Ectodermal cell (in vitro differentiated cells): ENCODE measurements at regions not wholly inside any gene's neighbourhood (a gene's known extent, or its start where the extent isn't known, plus 50 kb on each side); places are given as distances from the start of the nearest gene placed in this dataset.

ENCODE experiments used
- H3K27ac ChIP-seq: 2 replicates; pipeline ENCODE4 v1.7.0; 2013; ENCODE audit warnings: mild to moderate bottlenecking, low read depth, low read length; ENCODE audit not compliant: insufficient read depth, poor library complexity, severe bottlenecking
- H3K27me3 ChIP-seq: 2 replicates; pipeline ENCODE4 v1.7.0; 2013; ENCODE audit warnings: mild to moderate bottlenecking, low read length; ENCODE audit not compliant: insufficient read depth, control insufficient read depth, poor library complexity, severe bottlenecking
- H3K36me3 ChIP-seq: one replicate; pipeline ENCODE4 v1.7.0; 2013; ENCODE audit warnings: low read length; ENCODE audit not compliant: control insufficient read depth, insufficient read depth
- H3K4me1 ChIP-seq: one replicate; pipeline ENCODE4 v1.7.0; 2013; ENCODE audit warnings: low read length; ENCODE audit not compliant: control insufficient read depth, insufficient read depth
- H3K4me3 ChIP-seq: 2 replicates; pipeline ENCODE4 v1.7.0; 2013; ENCODE audit warnings: low read depth, low read length, control low read depth; ENCODE audit not compliant: insufficient read depth
- H3K9me3 ChIP-seq: 2 replicates; pipeline ENCODE4 v1.7.0; 2013; ENCODE audit warnings: mild to moderate bottlenecking, low read length, moderate library complexity; ENCODE audit not compliant: control insufficient read depth
- WGBS, 2 experiments: methylation state at CpG; one replicate each; pipeline ENCODE4 v1.1.7; 2013; ENCODE audit warnings: missing lambda C conversion rate in 2 of 2; 5-methylcytosine and 5-hydroxymethylcytosine counted together

DNA sequence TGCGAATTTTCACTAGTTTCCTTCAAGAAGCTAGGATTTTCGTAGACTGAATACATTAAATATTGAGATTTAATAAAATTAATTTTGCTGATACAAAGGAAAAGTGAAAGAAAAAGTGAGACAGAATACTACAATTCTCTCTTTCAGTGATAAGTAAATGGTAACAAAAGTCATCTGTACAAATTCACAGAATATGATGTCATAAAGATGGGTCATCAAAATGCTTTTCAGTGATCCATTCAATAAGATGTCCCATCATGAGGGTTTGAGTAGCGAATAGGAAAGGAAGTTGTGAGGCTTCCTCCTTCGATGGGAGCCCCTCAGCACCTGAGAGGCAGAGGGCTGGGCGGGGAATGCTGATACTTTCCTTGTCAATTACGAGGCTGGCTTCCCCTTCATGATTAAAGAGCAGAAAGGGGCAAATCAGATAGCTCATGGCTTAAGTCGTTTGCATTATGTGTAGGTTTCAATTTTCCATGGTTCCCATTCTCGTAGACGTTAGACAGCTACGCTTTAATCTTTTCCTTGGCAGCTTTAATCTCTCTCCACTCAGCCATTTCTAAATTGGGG is 108.8 kb upstream of the SORBS2 start:
- 85 to 91% methylated on average over 8 to 10 of the region's 10 CpGs for WGBS, 2 experiments
- Histone ChIP-seq H3K27me3 (no peaks in the 10 kb centered on the region), H3K4me3 (no peak overlapping the region), H3K9me3 (no peaks in the 10 kb centered on the region), H3K27ac (no peak overlapping the region), H3K4me1 (no peaks in the 10 kb centered on the region), H3K36me3 (no peaks in the 10 kb centered on the region)

DNA sequence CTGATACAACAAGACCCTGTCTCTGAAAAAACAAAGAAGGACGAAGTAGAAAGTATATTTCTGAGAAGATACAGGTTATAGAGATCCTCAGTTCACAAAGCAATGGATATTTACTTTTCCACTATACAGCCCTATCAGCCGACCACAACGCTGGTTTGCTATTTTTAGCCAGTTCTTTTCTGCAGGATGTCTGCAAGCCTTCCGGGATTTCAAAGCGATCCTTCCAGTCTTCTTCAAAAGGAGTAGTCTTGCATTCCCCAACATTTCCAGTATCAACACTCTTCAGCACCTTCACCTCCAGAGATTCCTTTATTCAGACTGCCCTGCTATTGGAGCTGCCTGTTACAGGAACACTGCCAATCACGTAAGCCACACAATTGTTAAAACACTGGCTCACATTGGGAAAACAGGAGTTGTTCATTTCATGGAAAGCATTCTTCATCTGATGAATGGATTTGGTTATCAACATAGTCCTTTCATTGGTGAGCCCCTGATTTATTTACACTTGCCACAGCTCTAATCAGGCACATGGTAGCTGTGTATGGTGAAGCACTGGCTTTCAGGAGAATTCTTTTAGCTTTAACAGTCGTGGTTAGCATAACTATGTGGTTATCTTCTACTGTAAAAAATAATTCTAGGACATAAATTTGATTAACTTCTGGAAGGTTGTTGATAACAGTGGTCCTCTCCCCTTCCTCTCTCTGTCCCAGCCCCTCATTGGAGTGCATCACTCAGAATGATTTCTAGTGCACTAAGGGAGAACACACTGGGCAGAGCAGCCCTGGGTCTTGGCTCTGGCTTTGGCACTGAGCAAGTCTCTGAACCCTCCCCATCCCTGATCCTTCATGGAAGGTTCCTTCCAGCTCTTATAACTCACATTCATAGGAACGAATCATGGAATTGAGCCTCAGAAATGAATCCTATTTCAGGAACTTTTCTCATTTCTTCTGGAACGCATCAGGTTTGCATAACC is 109.9 kb upstream of the SORBS2 start:
- Histone ChIP-seq H3K27ac (no peak overlapping the region), H3K9me3 (no peaks in the 10 kb centered on the region), H3K36me3 (no peaks in the 10 kb centered on the region), H3K4me1 (no peaks in the 10 kb centered on the region), H3K27me3 (no peaks in the 10 kb centered on the region), H3K4me3 (no peak overlapping the region)
- 90 to 93% methylated on average over 8 to 9 of the region's 9 CpGs for WGBS, 2 experiments

DNA sequence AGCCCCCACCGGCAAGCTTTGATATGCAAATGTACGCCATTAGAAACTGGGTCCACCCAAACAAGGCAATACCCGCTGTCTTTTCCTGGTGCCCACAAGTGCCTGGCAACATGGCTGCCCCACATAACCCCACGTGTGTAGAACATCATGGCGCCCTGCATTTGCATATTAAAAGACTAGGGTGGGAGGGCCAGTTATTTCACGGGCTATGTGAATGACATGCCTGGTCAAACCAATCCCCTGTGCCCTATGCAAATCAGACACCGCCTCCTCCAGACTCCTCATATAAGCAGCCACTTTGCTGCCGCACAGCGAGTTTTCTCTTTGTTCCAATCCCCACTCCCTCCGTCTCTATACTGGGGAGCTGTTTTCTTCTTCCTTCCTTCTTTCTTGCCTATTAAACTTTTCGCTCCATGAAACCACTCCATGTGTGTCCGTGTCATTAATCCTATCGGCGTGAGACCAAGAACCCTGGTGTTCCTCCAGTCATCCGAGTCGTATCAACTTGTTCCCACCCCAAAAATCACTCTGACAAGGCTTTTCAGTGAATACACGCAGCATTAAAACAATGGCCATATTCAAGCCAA is 112.6 kb upstream of the SORBS2 start:
- 92 to 95% methylated on average over 16 to 17 of the region's 17 CpGs for WGBS, 2 experiments
- no peaks in the 10 kb centered on the region for H3K9me3 ChIP-seq
- no peaks in the 10 kb centered on the region for H3K27me3 ChIP-seq

DNA sequence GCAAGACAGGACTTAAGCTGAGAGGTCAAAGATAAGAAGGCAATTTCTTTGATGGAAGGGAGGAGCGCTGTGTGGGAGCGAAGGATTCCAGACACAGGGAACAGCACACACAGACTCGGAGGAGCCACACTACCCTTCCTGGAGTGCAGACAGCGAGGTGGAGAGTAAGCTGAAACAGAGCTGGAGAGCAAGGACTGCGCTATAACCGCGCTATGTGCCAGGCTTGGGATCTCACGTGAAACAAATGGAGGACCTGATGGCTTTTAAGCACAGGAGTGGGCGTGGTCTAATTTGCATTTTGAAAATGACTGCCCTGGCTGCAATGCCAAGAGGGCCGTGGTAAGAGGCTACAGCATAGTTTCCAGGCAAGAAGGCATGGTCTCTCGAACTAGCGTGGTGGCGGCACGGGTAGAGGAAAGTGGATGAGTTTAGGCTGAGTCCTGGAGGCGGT is 113.9 kb upstream of the SORBS2 start:
- Histone ChIP-seq H3K9me3 (no peaks in the 10 kb centered on the region), H3K27me3 (no peaks in the 10 kb centered on the region), H3K27ac (no peak overlapping the region), H3K4me1 (no peaks in the 10 kb centered on the region), H3K36me3 (no peaks in the 10 kb centered on the region), H3K4me3 (no peak overlapping the region)
- WGBS, 2 experiments = 92 to 93% methylated on average over 15 of the region's 15 CpGs

More for the DNA sequence above, 112.6 kb upstream of the SORBS2 start:
- H3K27ac ChIP-seq = no peak overlapping the region
- no peaks in the 10 kb centered on the region for H3K36me3 ChIP-seq
- no peaks in the 10 kb centered on the region for H3K4me1 ChIP-seq
- no peak overlapping the region for H3K4me3 ChIP-seq

DNA sequence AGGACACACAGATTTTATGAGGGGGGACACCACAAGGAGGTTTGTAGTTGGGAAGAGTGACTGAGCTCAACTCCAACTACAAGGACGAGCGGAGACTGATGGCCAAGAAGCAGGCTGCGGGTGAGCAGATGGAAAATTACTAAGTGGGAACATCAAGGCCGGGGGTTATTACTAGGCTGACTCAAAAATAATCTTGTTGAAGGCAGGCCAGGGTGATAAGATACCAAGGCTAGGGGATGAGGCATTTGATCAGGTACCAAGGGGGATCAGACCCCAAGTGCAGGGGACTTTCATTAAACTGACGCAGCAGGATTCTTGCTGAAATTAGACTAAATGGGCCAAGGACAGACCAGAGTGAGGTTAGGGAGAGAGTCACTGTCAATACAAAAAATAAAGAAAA is 119.4 kb upstream of the SORBS2 start:
- Histone ChIP-seq H3K27ac (no peak overlapping the region), H3K27me3 (no peaks in the 10 kb centered on the region), H3K4me1 (no peaks in the 10 kb centered on the region), H3K9me3 (no peaks in the 10 kb centered on the region), H3K36me3 (no peaks in the 10 kb centered on the region), H3K4me3 (no peak overlapping the region)
- 95% methylated on average over 5 of the region's 5 CpGs for WGBS, 2 experiments

DNA sequence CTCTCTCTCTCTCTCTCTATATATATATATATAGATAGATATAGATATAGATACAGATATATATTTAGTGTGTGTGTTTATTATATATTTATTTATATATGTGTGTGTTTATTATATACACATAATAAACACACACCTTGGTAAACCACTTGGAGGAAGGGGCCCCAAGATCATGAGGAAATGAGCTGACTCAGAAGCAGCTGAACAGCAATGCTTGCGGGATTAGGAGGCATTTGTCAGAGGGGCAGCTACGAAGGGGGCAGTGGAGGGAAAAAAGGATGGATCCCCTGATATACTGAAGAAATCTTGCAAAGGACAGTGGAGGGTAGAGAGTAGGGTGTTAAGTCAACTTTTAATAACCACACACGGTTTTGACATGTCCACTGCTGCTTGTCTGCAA is 120.0 kb upstream of the SORBS2 start:
- H3K4me3 ChIP-seq = no peak overlapping the region
- H3K27me3 ChIP-seq = no peaks in the 10 kb centered on the region
- no peak overlapping the region for H3K27ac ChIP-seq
- H3K4me1 ChIP-seq = peaks cover 5% of the 10 kb centered on the region
- 70 to 74% methylated on average over 3 of the region's 3 CpGs for WGBS, 2 experiments
- H3K36me3 ChIP-seq = no peaks in the 10 kb centered on the region
- no peaks in the 10 kb centered on the region for H3K9me3 ChIP-seq

DNA sequence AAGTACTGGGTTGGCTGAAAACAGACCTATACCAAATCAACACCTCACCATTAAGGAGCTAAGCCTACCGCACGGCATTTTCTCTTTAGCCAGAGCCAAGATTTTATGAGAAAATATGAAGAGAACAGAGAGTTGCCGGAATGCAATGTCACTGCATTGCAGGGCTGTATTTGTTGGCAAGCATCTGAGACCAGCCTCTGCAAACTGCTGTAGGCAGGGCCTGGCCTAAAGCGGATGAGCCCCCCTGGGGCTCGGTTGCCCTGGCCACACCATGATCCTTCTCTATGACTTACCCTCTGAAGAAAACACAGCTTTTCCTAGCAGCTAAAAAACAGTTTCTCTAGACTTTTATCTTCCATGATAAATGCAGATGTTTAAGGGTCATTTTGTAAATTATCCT is 120.5 kb upstream of the SORBS2 start:
- Histone ChIP-seq H3K27me3 (no peaks in the 10 kb centered on the region), H3K27ac (no peak overlapping the region), H3K36me3 (no peaks in the 10 kb centered on the region), H3K4me3 (no peak overlapping the region), H3K9me3 (no peaks in the 10 kb centered on the region), H3K4me1 (peaks cover 8% of the 10 kb centered on the region)
- WGBS, 2 experiments = 73 to 91% methylated on average over 5 of the region's 5 CpGs

DNA sequence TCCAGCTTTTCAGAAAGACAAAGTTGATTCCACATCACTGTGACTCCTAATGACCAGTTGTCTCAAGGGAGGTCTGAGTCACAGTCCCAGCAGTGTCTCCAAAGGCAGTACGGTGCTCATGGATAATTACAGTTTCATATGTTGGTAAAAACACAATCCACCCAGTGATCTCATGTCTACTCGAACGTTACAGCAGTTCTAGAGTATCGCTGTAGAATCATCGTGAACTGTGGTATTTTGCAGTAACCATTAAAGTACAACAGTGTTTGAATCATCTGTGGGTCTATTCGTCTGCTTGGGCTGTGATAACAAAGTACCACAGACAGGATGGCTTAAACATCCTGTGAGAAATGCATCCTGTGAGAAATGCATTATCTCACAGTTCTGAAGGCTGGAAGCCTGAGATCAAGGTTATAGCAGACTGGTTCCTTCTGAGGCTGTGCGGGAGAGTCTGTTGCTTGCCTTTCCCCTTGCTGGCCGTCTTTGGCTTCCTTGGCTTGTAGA is 121.1 kb upstream of the SORBS2 start:
- 95 to 96% methylated on average over 8 of the region's 8 CpGs for WGBS, 2 experiments
- Histone ChIP-seq H3K4me3 (no peak overlapping the region), H3K36me3 (no peaks in the 10 kb centered on the region), H3K9me3 (no peaks in the 10 kb centered on the region), H3K27me3 (no peaks in the 10 kb centered on the region), H3K27ac (no peak overlapping the region), H3K4me1 (peaks cover 8% of the 10 kb centered on the region)

DNA sequence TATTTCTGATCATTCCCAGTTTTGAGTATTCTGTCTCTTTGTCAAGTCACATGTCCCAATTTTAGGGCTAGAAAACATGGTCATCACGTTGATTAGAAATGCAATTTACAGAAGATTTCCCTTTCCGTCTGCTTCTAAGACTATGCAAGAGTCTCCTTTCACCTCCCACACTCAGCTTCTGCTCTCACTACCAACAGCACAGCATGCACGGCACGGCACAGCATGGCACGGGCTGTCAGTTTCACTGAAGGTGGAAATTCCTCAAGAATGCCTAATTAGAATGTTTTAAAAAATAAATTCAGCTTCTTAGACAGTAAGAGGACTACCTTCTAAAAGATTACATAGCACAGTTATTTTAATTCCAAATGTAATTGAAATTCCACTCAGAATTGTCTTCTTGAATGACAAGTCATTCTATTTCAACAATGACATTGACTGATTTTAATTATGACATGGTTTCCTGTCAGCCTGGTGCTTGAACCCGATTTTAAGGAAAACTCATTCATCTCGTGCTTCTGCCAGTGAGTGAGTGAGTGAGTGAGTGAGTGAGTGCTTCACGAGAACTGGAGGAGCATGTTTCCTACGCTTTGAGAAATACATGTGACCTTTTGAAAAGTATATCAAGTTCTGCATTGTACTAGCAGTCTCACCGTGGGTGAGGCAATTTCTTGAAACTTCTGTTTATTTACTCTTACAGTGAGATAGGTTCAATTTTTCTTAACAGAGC is 124.8 kb upstream of the SORBS2 start:
- H3K27me3 ChIP-seq = no peaks in the 10 kb centered on the region
- H3K27ac ChIP-seq = no peak overlapping the region
- H3K9me3 ChIP-seq = no peaks in the 10 kb centered on the region
- no peak overlapping the region for H3K4me3 ChIP-seq
- 72 to 83% methylated on average over 10 of the region's 10 CpGs for WGBS, 2 experiments
- no peaks in the 10 kb centered on the region for H3K36me3 ChIP-seq
- peaks cover 8% of the 10 kb centered on the region for H3K4me1 ChIP-seq
